ENCODE measurements at regions not wholly inside any gene's neighbourhood (a gene's known extent, or its start where the extent isn't known, plus 50 kb on each side); places are given as distances from the start of the nearest gene placed in this dataset.

DNA sequence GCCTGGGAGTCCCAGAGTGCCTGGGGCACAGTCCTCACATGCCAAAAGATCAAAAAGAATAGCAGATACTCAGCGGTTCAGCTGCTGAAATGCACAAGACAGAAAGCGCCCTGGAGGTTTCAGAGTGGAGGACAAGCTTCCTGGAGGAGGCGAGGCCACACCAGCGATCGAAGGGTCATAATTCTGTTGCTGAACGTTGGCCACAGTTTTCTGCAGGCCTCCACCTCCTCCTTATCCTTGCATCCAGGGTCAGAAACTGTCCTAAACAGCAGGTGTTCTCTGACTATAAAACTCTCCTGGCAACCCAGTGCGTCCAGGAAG lies 220.3 kb upstream of the LINGO1 start:
- 90% methylated on average over 7 of the region's 7 CpGs for WGBS (ENCODE audit: insufficient coverage)
- Histone ChIP-seq H2AFZ (ENCODE audit: insufficient read depth, low read depth, low read length, poor library complexity, severe bottlenecking) (no peak overlapping the region), H3K27ac (ENCODE audit: low read length in 2 of 2) (no peak overlapping the region), H3K4me1 (ENCODE audit: control insufficient read depth in 2 of 2, insufficient read depth in 2 of 2, low read length in 2 of 2) (no peaks in the 10 kb centered on the region), H3K9me3 (ENCODE audit: control extremely low read depth in 1 of 3, control insufficient read depth in 2 of 3, insufficient read depth in 1 of 3, low read length in 2 of 3) (peaks cover 0 to 4% (median 2%) of the 10 kb centered on the region in 3 donors), H3K36me3 (replicated peaks in 1 of 2; ENCODE audit: control extremely low read depth in 1 of 2, control insufficient read depth in 1 of 2, extremely low read depth in 1 of 2, insufficient read depth in 2 of 2, low read length in 1 of 2) (no peaks in the 10 kb centered on the region), H3K27me3 (replicated peaks in 1 of 4; ENCODE audit: control extremely low read depth in 1 of 4, control insufficient read depth in 3 of 4, insufficient read depth in 4 of 4, low read length in 3 of 4) (peaks cover 0 to 4% (median 0%) of the 10 kb centered on the region in 4 experiments), H3K9ac (ENCODE audit: low read length) (no peak overlapping the region), H4K20me1 (ENCODE audit: control insufficient read depth, insufficient read depth, low read length, poor library complexity, severe bottlenecking) (no peaks in the 10 kb centered on the region), H3K4me3 (ENCODE audit: control extremely low read depth in 1 of 5, extremely low read depth in 1 of 5, insufficient read depth in 1 of 5, low read depth in 2 of 5, low read length in 4 of 5) (no peak overlapping the region), H3K4me2 (replicated peaks; ENCODE audit: low read depth, low read length, poor library complexity, severe bottlenecking) (no peak overlapping the region), H3K79me2 (ENCODE audit: control insufficient read depth, insufficient read depth, low read length) (no peaks in the 10 kb centered on the region)
- intact Hi-C loops (cut with micrococcal nuclease) = no loop called here
- TF ChIP-seq EZH2 (IDR thresholded peaks at IDR 0.05; ENCODE audit: borderline replicate concordance, insufficient read depth, low read depth, low read length, poor library complexity, severe bottlenecking) = no peak
- TF ChIP-seq, protein P1, sequence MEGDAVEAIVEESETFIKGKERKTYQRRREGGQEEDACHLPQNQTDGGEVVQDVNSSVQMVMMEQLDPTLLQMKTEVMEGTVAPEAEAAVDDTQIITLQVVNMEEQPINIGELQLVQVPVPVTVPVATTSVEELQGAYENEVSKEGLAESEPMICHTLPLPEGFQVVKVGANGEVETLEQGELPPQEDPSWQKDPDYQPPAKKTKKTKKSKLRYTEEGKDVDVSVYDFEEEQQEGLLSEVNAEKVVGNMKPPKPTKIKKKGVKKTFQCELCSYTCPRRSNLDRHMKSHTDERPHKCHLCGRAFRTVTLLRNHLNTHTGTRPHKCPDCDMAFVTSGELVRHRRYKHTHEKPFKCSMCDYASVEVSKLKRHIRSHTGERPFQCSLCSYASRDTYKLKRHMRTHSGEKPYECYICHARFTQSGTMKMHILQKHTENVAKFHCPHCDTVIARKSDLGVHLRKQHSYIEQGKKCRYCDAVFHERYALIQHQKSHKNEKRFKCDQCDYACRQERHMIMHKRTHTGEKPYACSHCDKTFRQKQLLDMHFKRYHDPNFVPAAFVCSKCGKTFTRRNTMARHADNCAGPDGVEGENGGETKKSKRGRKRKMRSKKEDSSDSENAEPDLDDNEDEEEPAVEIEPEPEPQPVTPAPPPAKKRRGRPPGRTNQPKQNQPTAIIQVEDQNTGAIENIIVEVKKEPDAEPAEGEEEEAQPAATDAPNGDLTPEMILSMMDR (IDR thresholded peaks at IDR 0.05) = no peak
- Mint-ChIP-seq H3K4me1 (no peaks in the 10 kb centered on the region), H3K27me3 (peaks cover 29% of the 10 kb centered on the region), H3K27ac (no peak overlapping the region), H3K9me3 (ENCODE audit: insufficient read depth) (peaks cover 3% of the 10 kb centered on the region), H3K4me3 (no peak overlapping the region)
- ChIA-PET POLR2A (no interaction called here), CTCF (no interaction called here)
- DNase-seq = no peak
- no peak for ATAC-seq (ENCODE audit: low read depth)

DNA sequence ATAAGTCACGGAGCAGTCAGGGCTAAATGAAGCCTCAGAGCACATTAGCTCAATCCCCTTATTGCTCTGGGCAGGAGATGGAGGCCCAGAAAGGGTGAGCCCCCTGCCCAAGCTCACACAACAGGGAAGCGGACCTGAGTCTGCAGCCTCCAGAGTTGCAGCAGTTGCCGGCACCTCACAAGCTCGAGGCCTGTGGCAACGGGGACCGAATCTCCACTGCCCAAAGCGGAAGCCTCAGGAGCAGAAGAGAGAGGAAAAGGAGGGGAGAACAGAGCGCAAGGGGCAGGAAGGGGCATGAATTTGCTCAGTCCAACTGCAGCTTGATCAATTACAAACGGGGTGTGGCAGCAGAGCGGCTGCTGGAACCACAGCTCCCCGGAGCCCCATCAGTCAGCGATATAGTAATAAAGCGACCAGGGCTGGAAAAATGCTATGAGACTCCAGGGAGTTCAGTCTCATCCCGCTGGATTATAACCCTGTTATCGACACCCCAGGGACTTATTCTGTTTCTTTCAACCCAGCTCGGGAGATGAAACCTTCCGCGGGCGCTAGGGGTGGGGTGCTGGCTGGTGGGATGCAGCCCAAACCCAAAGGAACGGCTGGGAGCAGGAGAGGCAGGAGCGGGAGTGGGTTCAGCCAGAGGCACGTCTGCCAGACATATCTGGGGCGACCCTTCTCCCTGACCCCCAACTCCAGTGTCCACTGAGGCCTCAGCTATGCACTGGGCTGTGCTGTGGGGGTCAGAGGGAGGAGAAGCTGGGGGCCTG lies 219.7 kb upstream of the LINGO1 start:
- Histone ChIP-seq H3K4me3 (ENCODE audit: control extremely low read depth in 1 of 5, extremely low read depth in 1 of 5, insufficient read depth in 1 of 5, low read depth in 2 of 5, low read length in 4 of 5) (no peak overlapping the region), H4K20me1 (ENCODE audit: control insufficient read depth, insufficient read depth, low read length, poor library complexity, severe bottlenecking) (no peaks in the 10 kb centered on the region), H3K27me3 (replicated peaks in 1 of 4; ENCODE audit: control extremely low read depth in 1 of 4, control insufficient read depth in 3 of 4, insufficient read depth in 4 of 4, low read length in 3 of 4) (peaks cover 0 to 4% (median 0%) of the 10 kb centered on the region in 4 experiments), H3K9me3 (ENCODE audit: control extremely low read depth in 1 of 3, control insufficient read depth in 2 of 3, insufficient read depth in 1 of 3, low read length in 2 of 3) (peaks cover 0 to 4% (median 2%) of the 10 kb centered on the region in 3 donors), H3K4me2 (replicated peaks; ENCODE audit: low read depth, low read length, poor library complexity, severe bottlenecking) (no peak overlapping the region), H3K36me3 (replicated peaks in 1 of 2; ENCODE audit: control extremely low read depth in 1 of 2, control insufficient read depth in 1 of 2, extremely low read depth in 1 of 2, insufficient read depth in 2 of 2, low read length in 1 of 2) (no peaks in the 10 kb centered on the region), H3K27ac (ENCODE audit: low read length in 2 of 2) (no peak overlapping the region), H3K9ac (ENCODE audit: low read length) (no peak overlapping the region), H3K4me1 (ENCODE audit: control insufficient read depth in 2 of 2, insufficient read depth in 2 of 2, low read length in 2 of 2) (no peaks in the 10 kb centered on the region), H3K79me2 (ENCODE audit: control insufficient read depth, insufficient read depth, low read length) (no peaks in the 10 kb centered on the region), H2AFZ (ENCODE audit: insufficient read depth, low read depth, low read length, poor library complexity, severe bottlenecking) (no peak overlapping the region)
- WGBS (ENCODE audit: insufficient coverage) = 72% methylated on average over 21 of the region's 23 CpGs
- Mint-ChIP-seq H3K27me3 (peaks cover 31% of the 10 kb centered on the region), H3K9me3 (ENCODE audit: insufficient read depth) (peaks cover 3% of the 10 kb centered on the region), H3K27ac (no peak overlapping the region), H3K4me3 (no peak overlapping the region), H3K4me1 (no peaks in the 10 kb centered on the region)
- no peak for TF ChIP-seq EZH2 (IDR thresholded peaks at IDR 0.05; ENCODE audit: borderline replicate concordance, insufficient read depth, low read depth, low read length, poor library complexity, severe bottlenecking)
- TF ChIP-seq, protein P1 (IDR thresholded peaks at IDR 0.05) = no peak
- no peak for DNase-seq
- ChIA-PET POLR2A (no interaction called here), CTCF (no interaction called here)
- intact Hi-C loops (cut with micrococcal nuclease) = no loop called here
- no peak for ATAC-seq (ENCODE audit: low read depth)

Measured in B cell (primary cell).